ENCODE measurements at regions not wholly inside any gene's neighbourhood (a gene's known extent, or its start where the extent isn't known, plus 50 kb on each side); places are given as distances from the start of the nearest gene placed in this dataset.

DNA sequence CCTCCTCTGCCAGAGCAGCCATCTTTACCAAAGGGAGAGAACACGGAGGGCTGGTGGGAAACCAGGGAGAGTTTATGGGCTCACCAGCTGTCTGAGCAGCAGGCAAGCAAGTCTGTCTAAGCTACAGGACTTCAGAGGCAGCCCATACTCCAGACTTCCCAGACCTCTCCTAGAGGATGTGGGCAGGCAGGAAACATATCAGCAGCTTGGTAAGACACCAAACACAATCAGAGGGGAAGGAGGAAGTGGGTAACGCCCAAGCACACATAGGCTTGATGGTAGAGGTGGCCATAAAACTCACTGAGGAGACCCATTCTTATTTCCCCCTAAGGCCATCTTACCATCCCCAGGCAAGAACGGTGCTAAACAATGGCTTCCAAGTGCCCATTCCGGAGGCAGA lies 143.1 kb upstream of the ARID1B start:
- H3K23ac ChIP-seq (ENCODE audit: low read length in 2 of 2) = no peak overlapping the region
- H2AFZ ChIP-seq (ENCODE audit: low read depth, low read length) = no peak overlapping the region
- H3K4me1 ChIP-seq (ENCODE audit: control insufficient read depth, insufficient read depth, low read depth, low read length) = peaks cover 1% of the 10 kb centered on the region
- no peaks in the 10 kb centered on the region for H3K36me3 ChIP-seq (ENCODE audit: control insufficient read depth in 1 of 2, insufficient read depth in 2 of 2, low read depth in 1 of 2, low read length in 2 of 2)
- no peak overlapping the region for H3K4me3 ChIP-seq (ENCODE audit: insufficient read depth in 1 of 2, low read depth in 1 of 2, low read length in 2 of 2)
- no peak overlapping the region for H2BK15ac ChIP-seq (ENCODE audit: low read depth, poor library complexity, severe bottlenecking)
- H3K79me1 ChIP-seq (replicated peaks; ENCODE audit: low read length, poor library complexity, severe bottlenecking) = no peaks in the 10 kb centered on the region
- H4K8ac ChIP-seq (ENCODE audit: low read length) = no peak overlapping the region
- no peak overlapping the region for H4K91ac ChIP-seq (ENCODE audit: low read length)
- H2BK12ac ChIP-seq (ENCODE audit: low read length in 2 of 2) = no peak overlapping the region
- H3K4me2 ChIP-seq (ENCODE audit: low read length, poor library complexity, severe bottlenecking) = no peak overlapping the region
- H3K27me3 ChIP-seq (ENCODE audit: control insufficient read depth in 1 of 2, insufficient read depth in 1 of 2, low read length in 2 of 2) = no peaks in the 10 kb centered on the region
- no peak overlapping the region for H2BK5ac ChIP-seq (ENCODE audit: low read depth, low read length, poor library complexity, severe bottlenecking)
- no peak for DNase-seq
- H3K14ac ChIP-seq (ENCODE audit: low read length in 2 of 2) = no peak overlapping the region
- no peak overlapping the region for H3K9ac ChIP-seq (ENCODE audit: low read length)
- H3K27ac ChIP-seq (ENCODE audit: low read length, poor library complexity, severe bottlenecking) = no peak overlapping the region
- no peak overlapping the region for H2BK120ac ChIP-seq (ENCODE audit: low read depth, low read length)
- no peak overlapping the region for H3K18ac ChIP-seq (ENCODE audit: low read depth in 1 of 2, low read length in 2 of 2)
- 79% methylated on average over 3 of the region's 4 CpGs for WGBS
- no peak overlapping the region for H2AK5ac ChIP-seq (ENCODE audit: low read length, severe bottlenecking)
- no peaks in the 10 kb centered on the region for H3K9me3 ChIP-seq (ENCODE audit: control insufficient read depth, low read length)
- no peak overlapping the region for H3K4ac ChIP-seq (ENCODE audit: low read depth in 1 of 2, low read length in 2 of 2)

DNA sequence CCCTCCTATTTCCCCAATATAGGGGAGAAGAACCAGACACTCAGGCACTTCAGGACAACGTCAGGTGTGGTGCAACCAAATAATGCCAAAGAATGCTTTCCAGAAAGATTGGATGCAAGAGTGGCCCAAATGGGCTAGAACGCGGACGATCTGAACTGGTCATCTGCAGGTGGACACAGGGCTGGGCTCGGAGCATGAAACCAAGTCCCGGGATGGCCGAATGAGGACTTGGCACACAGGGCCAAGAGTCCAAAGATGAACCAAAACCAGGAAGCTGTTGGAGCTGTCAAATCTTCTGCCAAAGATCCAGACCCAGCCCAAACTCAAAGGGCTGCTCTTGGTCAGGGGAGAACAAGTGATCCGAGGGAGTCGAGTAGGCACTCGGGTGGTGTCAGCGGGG lies 143.9 kb upstream of the ARID1B start:
- no peak overlapping the region for H2BK120ac ChIP-seq (ENCODE audit: low read depth, low read length)
- no peak for DNase-seq
- H2BK12ac ChIP-seq (ENCODE audit: low read length in 2 of 2) = no peak overlapping the region
- H3K4me2 ChIP-seq (ENCODE audit: low read length, poor library complexity, severe bottlenecking) = no peak overlapping the region
- 86% methylated on average over 11 of the region's 11 CpGs for WGBS
- no peak overlapping the region for H4K8ac ChIP-seq (ENCODE audit: low read length)
- H2BK5ac ChIP-seq (ENCODE audit: low read depth, low read length, poor library complexity, severe bottlenecking) = no peak overlapping the region
- H3K9ac ChIP-seq (ENCODE audit: low read length) = no peak overlapping the region
- H3K23ac ChIP-seq (ENCODE audit: low read length in 2 of 2) = no peak overlapping the region
- H3K4ac ChIP-seq (ENCODE audit: low read depth in 1 of 2, low read length in 2 of 2) = no peak overlapping the region
- no peaks in the 10 kb centered on the region for H3K27me3 ChIP-seq (ENCODE audit: control insufficient read depth in 1 of 2, insufficient read depth in 1 of 2, low read length in 2 of 2)
- no peaks in the 10 kb centered on the region for H3K36me3 ChIP-seq (ENCODE audit: control insufficient read depth in 1 of 2, insufficient read depth in 2 of 2, low read depth in 1 of 2, low read length in 2 of 2)
- H2AK5ac ChIP-seq (ENCODE audit: low read length, severe bottlenecking) = no peak overlapping the region
- H4K91ac ChIP-seq (ENCODE audit: low read length) = no peak overlapping the region
- H3K14ac ChIP-seq (ENCODE audit: low read length in 2 of 2) = no peak overlapping the region
- no peak overlapping the region for H3K4me3 ChIP-seq (ENCODE audit: insufficient read depth in 1 of 2, low read depth in 1 of 2, low read length in 2 of 2)
- H3K79me1 ChIP-seq (replicated peaks; ENCODE audit: low read length, poor library complexity, severe bottlenecking) = no peaks in the 10 kb centered on the region
- H3K4me1 ChIP-seq (ENCODE audit: control insufficient read depth, insufficient read depth, low read depth, low read length) = peaks cover 1% of the 10 kb centered on the region
- no peak overlapping the region for H3K27ac ChIP-seq (ENCODE audit: low read length, poor library complexity, severe bottlenecking)
- no peak overlapping the region for H2BK15ac ChIP-seq (ENCODE audit: low read depth, poor library complexity, severe bottlenecking)
- H3K18ac ChIP-seq (ENCODE audit: low read depth in 1 of 2, low read length in 2 of 2) = no peak overlapping the region
- H3K9me3 ChIP-seq (ENCODE audit: control insufficient read depth, low read length) = no peaks in the 10 kb centered on the region
- H2AFZ ChIP-seq (ENCODE audit: low read depth, low read length) = no peak overlapping the region

DNA sequence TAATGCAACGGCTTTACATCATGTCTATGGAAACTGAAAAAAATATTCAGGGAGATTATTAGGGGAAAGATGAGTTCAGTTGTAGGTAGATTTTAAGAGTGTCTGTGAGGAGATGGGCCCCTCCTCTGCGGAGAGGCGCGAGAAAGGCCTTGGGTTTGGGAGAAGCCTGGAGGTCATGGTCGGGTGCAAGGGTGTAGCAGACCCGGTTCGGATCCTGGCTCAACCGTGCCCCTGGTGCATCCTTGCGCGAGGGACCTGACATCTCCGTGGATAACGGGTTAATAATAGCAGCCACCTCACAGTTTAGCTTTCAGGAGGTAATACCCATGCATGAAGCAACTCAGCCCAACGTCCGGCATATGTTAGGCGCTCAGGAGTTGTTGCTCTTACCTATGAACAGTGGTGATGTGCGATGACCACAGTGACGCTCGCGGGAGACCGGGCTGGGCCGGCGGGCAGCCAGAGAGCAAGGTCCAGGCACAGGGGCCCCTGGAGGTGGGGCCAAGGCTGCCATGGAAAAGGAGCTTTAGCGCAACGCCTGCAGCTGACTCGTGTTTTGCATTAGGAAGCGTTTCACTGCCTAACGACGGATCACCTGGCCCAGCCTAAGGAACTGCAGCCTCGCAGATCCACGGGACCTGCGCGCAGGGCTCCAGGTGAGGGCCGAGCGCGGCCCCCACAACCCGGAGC lies 146.4 kb upstream of the ARID1B start:
- Histone ChIP-seq H3K79me1 (replicated peaks; ENCODE audit: low read length, poor library complexity, severe bottlenecking) (no peaks in the 10 kb centered on the region), H3K4me1 (ENCODE audit: control insufficient read depth, insufficient read depth, low read depth, low read length) (peaks cover 1% of the 10 kb centered on the region), H3K4ac (ENCODE audit: low read depth in 1 of 2, low read length in 2 of 2) (no peak overlapping the region), H3K36me3 (ENCODE audit: control insufficient read depth in 1 of 2, insufficient read depth in 2 of 2, low read depth in 1 of 2, low read length in 2 of 2) (no peaks in the 10 kb centered on the region), H2BK12ac (ENCODE audit: low read length in 2 of 2) (no peak overlapping the region), H3K27me3 (ENCODE audit: control insufficient read depth in 1 of 2, insufficient read depth in 1 of 2, low read length in 2 of 2) (no peaks in the 10 kb centered on the region), H2AK5ac (ENCODE audit: low read length, severe bottlenecking) (no peak overlapping the region), H3K4me2 (ENCODE audit: low read length, poor library complexity, severe bottlenecking) (no peak overlapping the region), H4K91ac (ENCODE audit: low read length) (no peak overlapping the region), H3K14ac (ENCODE audit: low read length in 2 of 2) (no peak overlapping the region), H2AFZ (ENCODE audit: low read depth, low read length) (no peak overlapping the region), H2BK5ac (ENCODE audit: low read depth, low read length, poor library complexity, severe bottlenecking) (no peak overlapping the region), H3K9ac (ENCODE audit: low read length) (no peak overlapping the region), H3K18ac (ENCODE audit: low read depth in 1 of 2, low read length in 2 of 2) (no peak overlapping the region), H3K9me3 (ENCODE audit: control insufficient read depth, low read length) (no peaks in the 10 kb centered on the region), H3K23ac (ENCODE audit: low read length in 2 of 2) (no peak overlapping the region), H4K8ac (ENCODE audit: low read length) (no peak overlapping the region), H2BK15ac (ENCODE audit: low read depth, poor library complexity, severe bottlenecking) (no peak overlapping the region), H2BK120ac (ENCODE audit: low read depth, low read length) (no peak overlapping the region), H3K4me3 (ENCODE audit: insufficient read depth in 1 of 2, low read depth in 1 of 2, low read length in 2 of 2) (no peak overlapping the region), H3K27ac (ENCODE audit: low read length, poor library complexity, severe bottlenecking) (no peak overlapping the region)
- DNase-seq = no peak
- WGBS = 93% methylated on average over 36 of the region's 36 CpGs

DNA sequence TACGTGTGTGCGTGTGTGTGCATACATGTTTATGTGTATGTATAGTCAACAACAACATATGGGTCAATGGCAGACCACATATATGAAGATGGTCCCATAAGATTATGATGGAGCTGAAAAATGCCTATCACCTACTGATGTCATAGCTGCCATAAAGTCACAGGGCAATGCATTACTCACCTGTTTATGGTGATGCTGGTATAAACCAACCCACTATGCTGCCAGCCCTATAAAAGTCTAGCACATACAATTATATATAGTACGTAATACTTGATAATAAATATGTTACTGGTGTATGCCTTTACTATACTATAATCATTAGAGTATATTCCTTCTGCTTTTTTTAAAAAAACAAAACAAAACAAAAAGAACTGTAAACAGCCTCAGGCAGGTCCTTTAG lies 148.4 kb upstream of the ARID1B start:
- no peak overlapping the region for H2BK15ac ChIP-seq (ENCODE audit: low read depth, poor library complexity, severe bottlenecking)
- no peak overlapping the region for H3K27ac ChIP-seq (ENCODE audit: low read length, poor library complexity, severe bottlenecking)
- H3K4me1 ChIP-seq (ENCODE audit: control insufficient read depth, insufficient read depth, low read depth, low read length) = no peaks in the 10 kb centered on the region
- H2BK5ac ChIP-seq (ENCODE audit: low read depth, low read length, poor library complexity, severe bottlenecking) = no peak overlapping the region
- no peak overlapping the region for H3K23ac ChIP-seq (ENCODE audit: low read length in 2 of 2)
- H3K9ac ChIP-seq (ENCODE audit: low read length) = no peak overlapping the region
- H3K18ac ChIP-seq (ENCODE audit: low read depth in 1 of 2, low read length in 2 of 2) = no peak overlapping the region
- no peak overlapping the region for H2AFZ ChIP-seq (ENCODE audit: low read depth, low read length)
- no peak overlapping the region for H3K4me3 ChIP-seq (ENCODE audit: insufficient read depth in 1 of 2, low read depth in 1 of 2, low read length in 2 of 2)
- no peak overlapping the region for H3K14ac ChIP-seq (ENCODE audit: low read length in 2 of 2)
- 50% methylated on average over 2 of the region's 3 CpGs for WGBS
- no peak overlapping the region for H4K91ac ChIP-seq (ENCODE audit: low read length)
- H4K8ac ChIP-seq (ENCODE audit: low read length) = no peak overlapping the region
- no peak overlapping the region for H2BK12ac ChIP-seq (ENCODE audit: low read length in 2 of 2)
- H2AK5ac ChIP-seq (ENCODE audit: low read length, severe bottlenecking) = no peak overlapping the region
- no peaks in the 10 kb centered on the region for H3K36me3 ChIP-seq (ENCODE audit: control insufficient read depth in 1 of 2, insufficient read depth in 2 of 2, low read depth in 1 of 2, low read length in 2 of 2)
- no peaks in the 10 kb centered on the region for H3K27me3 ChIP-seq (ENCODE audit: control insufficient read depth in 1 of 2, insufficient read depth in 1 of 2, low read length in 2 of 2)
- no peak for DNase-seq
- H3K79me1 ChIP-seq (replicated peaks; ENCODE audit: low read length, poor library complexity, severe bottlenecking) = no peaks in the 10 kb centered on the region
- H3K4ac ChIP-seq (ENCODE audit: low read depth in 1 of 2, low read length in 2 of 2) = no peak overlapping the region
- no peak overlapping the region for H2BK120ac ChIP-seq (ENCODE audit: low read depth, low read length)
- no peak overlapping the region for H3K4me2 ChIP-seq (ENCODE audit: low read length, poor library complexity, severe bottlenecking)
- no peaks in the 10 kb centered on the region for H3K9me3 ChIP-seq (ENCODE audit: control insufficient read depth, low read length)
